Peyer's patch (tissue), 4 donors: ENCODE measurements at regions not wholly inside any gene's neighbourhood (a gene's known extent, or its start where the extent isn't known, plus 50 kb on each side); places are given as distances from the start of the nearest gene placed in this dataset.

Source experiments
- DNase-seq, 3 donors: peaks; one replicate each; pipeline ENCODE4 v3.0.0-alpha.2; 2017 to 2019
- H3K27ac ChIP-seq, 4 donors: fragments of 200-600 bp; sonication (generic); one replicate each; pipeline ENCODE4 v1.5.1; 2016 to 2019
- H3K27me3 ChIP-seq, 2 donors: fragments of 200-600 bp; sonication (generic); one replicate each; pipeline ENCODE4 v1.5.1; 2019
- H3K36me3 ChIP-seq, 3 donors: fragments of 200-600 bp; sonication (generic); one replicate each; pipeline ENCODE4 v1.5.1; 2016 to 2019
- H3K4me1 ChIP-seq, 4 donors: fragments of 200-600 bp; sonication (generic); one replicate each; pipeline ENCODE4 v1.5.1; 2016 to 2019
- H3K4me3 ChIP-seq, 4 donors: fragments of 200-600 bp; sonication (generic); 1 replicate in 3 of 4; 2 replicates in 1 of 4; pipeline ENCODE4 v1.5.1; 2016 to 2019; ENCODE audit warnings: mild to moderate bottlenecking in 1 of 4
- H3K9me3 ChIP-seq, 4 donors: fragments of 200-600 bp; sonication (generic); one replicate each; pipeline ENCODE4 v1.5.1; 2016 to 2019; ENCODE audit warnings: mild to moderate bottlenecking in 1 of 4
- CTCF ChIP-seq, 6 experiments: fragments of 450-650 bp in 4 of 6; fragments of 200-600 bp in 2 of 6; sonication (generic) in 1 of 6; IDR thresholded peaks; one replicate each; pipeline ENCODE4 v1.5.1; 2017 to 2019; ENCODE audit warnings: antibody characterized with exemption in 6 of 6, mild to moderate bottlenecking in 3 of 6, moderate library complexity in 1 of 6
- POLR2A ChIP-seq, 2 donors: fragments of 450-650 bp; IDR thresholded peaks; one replicate each; pipeline ENCODE4 v1.5.1; 2017; ENCODE audit warnings: antibody characterized with exemption in 2 of 2, mild to moderate bottlenecking in 2 of 2, moderate library complexity in 2 of 2

- H3K27me3 ChIP-seq = no peaks in the 10 kb centered on the region
- H3K36me3 ChIP-seq = no peaks in the 10 kb centered on the region
- no peak for TF ChIP-seq CTCF (IDR thresholded peaks at IDR 0.05)
- no peak for TF ChIP-seq POLR2A (IDR thresholded peaks at IDR 0.05)
- no peaks in the 10 kb centered on the region for H3K4me1 ChIP-seq
- no peak overlapping the region for H3K4me3 ChIP-seq
- H3K27ac ChIP-seq = no peak overlapping the region
- DNase-seq = no peak
- no peaks in the 10 kb centered on the region for H3K9me3 ChIP-seq
These were observed 515.8 kb upstream of the ARRDC3 start for GRCh38 chr5:91898898-91899297.

GRCh38 chr5:91898019-91898418 lies 514.9 kb upstream of the ARRDC3 start:
- H3K27ac ChIP-seq = no peak overlapping the region
- DNase-seq = no peak
- no peak for TF ChIP-seq POLR2A (IDR thresholded peaks at IDR 0.05)
- no peak for TF ChIP-seq CTCF (IDR thresholded peaks at IDR 0.05)
- no peaks in the 10 kb centered on the region for H3K4me1 ChIP-seq
- H3K9me3 ChIP-seq = no peaks in the 10 kb centered on the region
- H3K27me3 ChIP-seq = no peaks in the 10 kb centered on the region
- H3K36me3 ChIP-seq = no peaks in the 10 kb centered on the region
- H3K4me3 ChIP-seq = no peak overlapping the region

GRCh38 chr5:91888810-91889209 lies 505.7 kb upstream of the ARRDC3 start:
- no peaks in the 10 kb centered on the region for H3K4me1 ChIP-seq
- DNase-seq = no peak
- H3K36me3 ChIP-seq = no peaks in the 10 kb centered on the region
- no peaks in the 10 kb centered on the region for H3K27me3 ChIP-seq
- no peak overlapping the region for H3K27ac ChIP-seq
- TF ChIP-seq POLR2A (IDR thresholded peaks at IDR 0.05) = no peak
- TF ChIP-seq CTCF (IDR thresholded peaks at IDR 0.05) = no peak
- H3K9me3 ChIP-seq = no peaks in the 10 kb centered on the region
- no peak overlapping the region for H3K4me3 ChIP-seq

GRCh38 chr5:91885291-91886265 lies 502.5 kb upstream of the ARRDC3 start:
- H3K27ac ChIP-seq = no peak overlapping the region
- no peaks in the 10 kb centered on the region for H3K9me3 ChIP-seq
- H3K4me3 ChIP-seq = no peak overlapping the region
- no peak for DNase-seq
- no peaks in the 10 kb centered on the region for H3K4me1 ChIP-seq
- no peaks in the 10 kb centered on the region for H3K36me3 ChIP-seq
- no peak for TF ChIP-seq CTCF (IDR thresholded peaks at IDR 0.05)
- TF ChIP-seq POLR2A (IDR thresholded peaks at IDR 0.05) = no peak
- H3K27me3 ChIP-seq = no peaks in the 10 kb centered on the region

GRCh38 chr5:91884036-91884435 lies 500.9 kb upstream of the ARRDC3 start:
- Histone ChIP-seq H3K27ac (no peak overlapping the region), H3K4me3 (no peak overlapping the region), H3K36me3 (no peaks in the 10 kb centered on the region), H3K4me1 (no peaks in the 10 kb centered on the region), H3K9me3 (no peaks in the 10 kb centered on the region), H3K27me3 (no peaks in the 10 kb centered on the region)
- DNase-seq = no peak
- no peak for TF ChIP-seq CTCF (IDR thresholded peaks at IDR 0.05)
- no peak for TF ChIP-seq POLR2A (IDR thresholded peaks at IDR 0.05)
